Chondrocyte (in vitro differentiated cells): ENCODE measurements at regions not wholly inside any gene's neighbourhood (a gene's known extent, or its start where the extent isn't known, plus 50 kb on each side); places are given as distances from the start of the nearest gene placed in this dataset.

Experiments
- DNase-seq: peaks from one replicate; pipeline ENCODE4 v3.0.0; 2021; ENCODE audit warnings: mixed read lengths, low spot score
- H3K27ac Mint-ChIP-seq: one replicate; pipeline ENCODE4 v1.8.0; 2021; ENCODE audit warnings: mild to moderate bottlenecking, moderate library complexity, mixed read lengths; ENCODE audit not compliant: unreplicated experiment
- H3K27me3 Mint-ChIP-seq: 2 replicates; pipeline ENCODE4 v1.8.0; 2021; ENCODE audit warnings: low read depth, mixed read lengths
- H3K36me3 Mint-ChIP-seq: 2 replicates; pipeline ENCODE4 v1.8.0; 2021; ENCODE audit warnings: low read depth, mixed read lengths
- H3K4me1 Mint-ChIP-seq: 2 replicates; pipeline ENCODE4 v1.8.0; 2021; ENCODE audit warnings: low read depth, mild to moderate bottlenecking, mixed read lengths
- H3K4me3 Mint-ChIP-seq: one replicate; pipeline ENCODE4 v1.8.0; 2021; ENCODE audit warnings: mild to moderate bottlenecking, moderate library complexity, mixed read lengths; ENCODE audit not compliant: unreplicated experiment
- H3K9me3 Mint-ChIP-seq: 2 replicates; pipeline ENCODE4 v1.8.0; 2021; ENCODE audit warnings: low read depth, mixed read lengths
- TF ChIP-seq, protein P1 (sequence below): fragments of 200-600 bp; sonication (generic); IDR thresholded peaks from 2 replicates; pipeline ENCODE4 v1.5.0; 2021; ENCODE audit warnings: antibody characterized with exemption, mild to moderate bottlenecking, moderate library complexity

DNA sequence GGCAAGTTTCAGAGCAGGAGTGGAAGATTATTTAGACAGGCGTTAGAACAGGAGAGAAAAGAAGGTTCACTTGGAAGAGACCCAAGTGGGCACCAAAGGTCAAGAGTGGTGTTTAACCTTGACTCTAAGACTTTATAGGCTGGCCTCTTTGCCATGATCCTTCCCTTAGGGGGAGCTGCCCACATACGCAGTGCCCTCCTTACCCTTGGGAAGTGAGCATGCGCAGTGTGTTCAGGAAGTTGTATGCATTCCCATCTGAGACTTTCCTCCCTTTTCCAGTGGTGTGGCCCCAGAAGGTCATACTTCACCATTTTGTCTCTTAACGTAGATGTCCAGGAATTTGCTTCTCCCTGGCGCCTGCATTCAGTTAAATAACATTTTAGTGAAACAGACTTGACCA lies 95.8 kb downstream of the CXCL12 start:
- Mint-ChIP-seq H3K36me3 (no peaks in the 10 kb centered on the region), H3K4me1 (peaks cover 6% of the 10 kb centered on the region), H3K9me3 (no peaks in the 10 kb centered on the region), H3K27ac (no peak overlapping the region), H3K4me3 (no peak overlapping the region), H3K27me3 (peaks cover 9% of the 10 kb centered on the region)
- no peak for DNase-seq
- TF ChIP-seq, protein P1, sequence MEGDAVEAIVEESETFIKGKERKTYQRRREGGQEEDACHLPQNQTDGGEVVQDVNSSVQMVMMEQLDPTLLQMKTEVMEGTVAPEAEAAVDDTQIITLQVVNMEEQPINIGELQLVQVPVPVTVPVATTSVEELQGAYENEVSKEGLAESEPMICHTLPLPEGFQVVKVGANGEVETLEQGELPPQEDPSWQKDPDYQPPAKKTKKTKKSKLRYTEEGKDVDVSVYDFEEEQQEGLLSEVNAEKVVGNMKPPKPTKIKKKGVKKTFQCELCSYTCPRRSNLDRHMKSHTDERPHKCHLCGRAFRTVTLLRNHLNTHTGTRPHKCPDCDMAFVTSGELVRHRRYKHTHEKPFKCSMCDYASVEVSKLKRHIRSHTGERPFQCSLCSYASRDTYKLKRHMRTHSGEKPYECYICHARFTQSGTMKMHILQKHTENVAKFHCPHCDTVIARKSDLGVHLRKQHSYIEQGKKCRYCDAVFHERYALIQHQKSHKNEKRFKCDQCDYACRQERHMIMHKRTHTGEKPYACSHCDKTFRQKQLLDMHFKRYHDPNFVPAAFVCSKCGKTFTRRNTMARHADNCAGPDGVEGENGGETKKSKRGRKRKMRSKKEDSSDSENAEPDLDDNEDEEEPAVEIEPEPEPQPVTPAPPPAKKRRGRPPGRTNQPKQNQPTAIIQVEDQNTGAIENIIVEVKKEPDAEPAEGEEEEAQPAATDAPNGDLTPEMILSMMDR, result no peak

DNA sequence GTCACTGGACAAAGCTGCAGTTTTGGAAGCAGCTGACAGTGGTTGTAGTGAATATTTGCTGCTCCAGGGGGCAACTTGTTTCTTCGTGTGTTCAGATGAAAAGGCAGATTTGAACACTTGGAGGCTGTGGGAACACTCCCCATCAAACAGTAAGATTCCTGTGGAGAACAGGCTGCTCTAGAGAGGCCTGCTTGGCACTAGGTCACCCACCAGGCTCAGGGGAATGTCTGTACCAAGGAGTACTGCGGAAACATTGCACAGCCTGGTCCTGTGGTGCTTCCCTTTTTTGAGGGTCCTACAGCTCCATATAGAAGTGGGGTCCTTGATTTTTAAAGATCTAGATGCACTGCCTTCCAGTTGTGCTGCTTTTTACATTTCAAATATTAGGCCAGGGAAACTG lies 97.5 kb downstream of the CXCL12 start:
- no peaks in the 10 kb centered on the region for H3K36me3 Mint-ChIP-seq
- no peak for DNase-seq
- TF ChIP-seq, protein P1, result peak; percentile 21
- H3K27me3 Mint-ChIP-seq, result peaks cover 9% of the 10 kb centered on the region
- H3K27ac Mint-ChIP-seq, result peak overlapping the region; percentile 38
- H3K4me1 Mint-ChIP-seq, result peaks cover 6% of the 10 kb centered on the region
- H3K4me3 Mint-ChIP-seq, result no peak overlapping the region
- H3K9me3 Mint-ChIP-seq, result no peaks in the 10 kb centered on the region

DNA sequence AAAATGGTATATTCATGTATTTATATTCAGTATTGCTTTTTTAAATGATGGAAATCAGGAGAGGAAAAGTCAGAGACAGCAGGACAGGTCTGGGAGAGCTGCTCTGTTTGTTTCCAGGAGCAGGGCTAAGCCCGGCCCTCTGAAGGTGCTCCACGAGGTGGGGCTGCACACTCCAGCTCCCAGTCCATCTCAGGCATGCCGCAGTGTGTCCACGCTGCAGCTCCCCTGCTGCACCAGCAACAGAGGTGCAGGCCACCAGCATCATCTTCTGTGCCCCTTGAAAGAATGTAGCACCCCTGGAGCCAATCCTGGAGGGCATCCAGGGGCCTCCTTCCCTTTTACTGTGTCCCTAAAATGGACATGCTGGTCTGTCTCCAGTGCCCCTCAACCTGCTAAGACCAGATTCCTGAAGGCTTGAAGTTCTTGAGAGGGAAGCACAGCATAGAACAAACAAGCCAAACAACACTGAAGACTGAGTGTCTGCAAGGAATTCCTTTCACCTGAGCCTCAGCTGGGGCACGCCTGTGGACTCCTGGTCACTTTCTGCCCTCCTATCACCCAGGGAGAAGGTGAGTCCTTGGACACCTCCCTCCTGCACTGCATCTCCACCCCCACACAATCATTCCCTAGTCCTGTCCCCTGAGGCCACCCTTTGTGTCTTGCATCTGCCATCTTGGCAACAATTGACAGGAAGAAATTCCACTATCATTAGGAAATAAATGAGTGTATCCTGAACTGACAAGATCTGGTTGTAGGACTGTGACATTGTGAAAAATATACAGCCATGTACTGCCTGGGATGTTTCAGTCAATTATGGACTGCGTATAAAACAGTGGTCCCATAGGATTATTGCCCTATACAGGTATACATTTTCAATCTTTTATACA lies 100.5 kb downstream of the CXCL12 start:
- Mint-ChIP-seq H3K27me3 (peaks cover 9% of the 10 kb centered on the region), H3K9me3 (no peaks in the 10 kb centered on the region)
- DNase-seq, result no peak

DNA sequence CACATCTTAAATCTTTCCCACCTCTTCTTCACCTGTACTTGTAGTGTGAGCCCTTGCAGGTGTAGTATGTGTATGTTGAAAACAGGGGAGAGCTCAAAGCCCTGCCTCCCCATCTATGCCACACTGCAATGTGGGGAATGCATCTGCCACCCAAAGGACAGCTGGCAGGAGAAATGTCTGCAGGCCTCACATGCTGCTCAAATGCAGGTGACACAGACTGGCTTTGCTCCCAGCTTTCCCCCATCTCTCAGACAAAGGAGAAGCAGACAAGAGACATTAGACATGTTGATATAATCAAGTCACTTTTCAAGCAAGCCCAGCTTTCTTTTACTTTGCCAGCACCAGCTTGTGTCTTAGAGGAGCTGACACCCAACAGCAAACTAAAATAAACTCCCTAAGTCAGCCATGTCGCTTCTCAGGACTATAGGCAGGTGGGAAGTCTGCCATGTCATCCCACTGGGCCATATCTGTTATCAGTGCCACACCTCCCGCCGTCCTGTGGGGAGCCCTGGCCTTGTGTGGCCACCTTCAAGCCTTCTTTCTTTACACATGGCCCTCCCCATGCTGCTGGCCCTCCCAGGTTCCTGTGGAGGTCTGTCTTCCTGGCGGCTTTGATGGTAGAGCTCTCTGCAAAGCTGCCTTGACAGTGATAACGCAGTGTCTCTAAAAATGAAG lies 102.1 kb downstream of the CXCL12 start:
- no peaks in the 10 kb centered on the region for H3K9me3 Mint-ChIP-seq
- peaks cover 9% of the 10 kb centered on the region for H3K27me3 Mint-ChIP-seq
- peaks cover 8% of the 10 kb centered on the region for H3K4me1 Mint-ChIP-seq
- no peak overlapping the region for H3K27ac Mint-ChIP-seq
- no peak overlapping the region for H3K4me3 Mint-ChIP-seq
- no peak for DNase-seq
- TF ChIP-seq, protein P1, result no peak
- H3K36me3 Mint-ChIP-seq, result no peaks in the 10 kb centered on the region

More for the DNA sequence above, 100.5 kb downstream of the CXCL12 start:
- peaks cover 6% of the 10 kb centered on the region for H3K4me1 Mint-ChIP-seq
- no peaks in the 10 kb centered on the region for H3K36me3 Mint-ChIP-seq
- no peak overlapping the region for H3K4me3 Mint-ChIP-seq
- H3K27ac Mint-ChIP-seq, result no peak overlapping the region
- TF ChIP-seq, protein P1, result no peak

DNA sequence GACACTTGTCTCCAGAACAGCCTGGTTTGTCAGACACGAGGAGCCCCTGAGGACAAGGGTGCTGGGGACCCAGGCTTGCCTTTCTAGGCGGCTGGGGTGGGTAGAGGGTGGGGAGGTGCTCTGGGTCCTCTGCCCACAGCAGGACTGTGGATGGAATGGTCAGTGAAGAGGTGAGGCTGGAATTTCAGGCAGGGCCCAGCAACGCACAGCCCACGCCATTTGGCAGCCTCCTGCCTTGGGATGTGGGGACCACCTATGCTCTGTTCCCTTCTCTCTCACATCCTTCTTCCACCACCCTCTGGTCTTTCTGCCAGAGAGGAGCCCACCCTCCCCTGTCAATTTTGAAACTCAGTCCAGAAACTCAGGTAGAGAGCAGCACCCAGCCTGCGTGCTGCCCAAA lies 103.2 kb downstream of the CXCL12 start:
- TF ChIP-seq, protein P1, result no peak

More for the DNA sequence above, 103.2 kb downstream of the CXCL12 start:
- Mint-ChIP-seq H3K27me3 (peaks cover 9% of the 10 kb centered on the region), H3K4me3 (no peak overlapping the region), H3K4me1 (peaks cover 2% of the 10 kb centered on the region), H3K27ac (no peak overlapping the region), H3K36me3 (no peaks in the 10 kb centered on the region), H3K9me3 (no peaks in the 10 kb centered on the region)
- no peak for DNase-seq
